Endothelial cell (in vitro differentiated cells): ENCODE measurements at regions not wholly inside any gene's neighbourhood (a gene's known extent, or its start where the extent isn't known, plus 50 kb on each side); places are given as distances from the start of the nearest gene placed in this dataset.

Experiments
- DNase-seq: peaks from one replicate; pipeline ENCODE4 v3.0.0; 2021; ENCODE audit warnings: low spot score
- H3K27ac Mint-ChIP-seq: one replicate; pipeline ENCODE4 v1.8.0; 2021; ENCODE audit warnings: mixed read lengths, inconsistent platforms; ENCODE audit not compliant: unreplicated experiment
- H3K27me3 Mint-ChIP-seq: one replicate; pipeline ENCODE4 v1.8.0; 2021; ENCODE audit warnings: mild to moderate bottlenecking, moderate library complexity, mixed read lengths, inconsistent platforms; ENCODE audit not compliant: unreplicated experiment
- H3K36me3 Mint-ChIP-seq: one replicate; pipeline ENCODE4 v1.8.0; 2021; ENCODE audit warnings: mild to moderate bottlenecking, low read depth, mixed read lengths, inconsistent platforms; ENCODE audit not compliant: unreplicated experiment
- H3K4me1 Mint-ChIP-seq: one replicate; pipeline ENCODE4 v1.8.0; 2021; ENCODE audit warnings: mild to moderate bottlenecking, mixed read lengths, inconsistent platforms; ENCODE audit not compliant: unreplicated experiment
- H3K4me3 Mint-ChIP-seq: one replicate; pipeline ENCODE4 v1.8.0; 2021; ENCODE audit warnings: mild to moderate bottlenecking, mixed read lengths, inconsistent platforms; ENCODE audit not compliant: unreplicated experiment
- H3K9me3 Mint-ChIP-seq: one replicate; pipeline ENCODE4 v1.8.0; 2021; ENCODE audit warnings: mixed read lengths, inconsistent platforms; ENCODE audit not compliant: unreplicated experiment
- CTCF ChIP-seq: fragments of 200-600 bp; sonication (generic); IDR thresholded peaks from one replicate; pipeline ENCODE4 v1.5.0; 2021; ENCODE audit warnings: antibody characterized with exemption; ENCODE audit not compliant: unreplicated experiment

GRCh38 chr9:117926031-117926658, 221.9 kb downstream of the TLR4 start:
- no peak for TF ChIP-seq CTCF
- Mint-ChIP-seq H3K27me3 (peaks cover 3% of the 10 kb centered on the region), H3K4me3 (no peak overlapping the region), H3K9me3 (peaks cover 4% of the 10 kb centered on the region), H3K4me1 (no peaks in the 10 kb centered on the region), H3K36me3 (no peaks in the 10 kb centered on the region), H3K27ac (no peak overlapping the region)
- no peak for DNase-seq

GRCh38 chr9:117927354-117927753, 223.2 kb downstream of the TLR4 start:
- DNase-seq = no peak
- H3K4me1 Mint-ChIP-seq = no peaks in the 10 kb centered on the region
- TF ChIP-seq CTCF = no peak
- no peaks in the 10 kb centered on the region for H3K36me3 Mint-ChIP-seq
- H3K27ac Mint-ChIP-seq = no peak overlapping the region
- H3K27me3 Mint-ChIP-seq = peaks cover 3% of the 10 kb centered on the region
- H3K9me3 Mint-ChIP-seq = peaks cover 4% of the 10 kb centered on the region
- H3K4me3 Mint-ChIP-seq = no peak overlapping the region

- no peak overlapping the region for H3K27ac Mint-ChIP-seq
- DNase-seq = no peak
- H3K4me3 Mint-ChIP-seq = no peak overlapping the region
- H3K9me3 Mint-ChIP-seq = peaks cover 4% of the 10 kb centered on the region
- peaks cover 5% of the 10 kb centered on the region for H3K27me3 Mint-ChIP-seq
- no peaks in the 10 kb centered on the region for H3K36me3 Mint-ChIP-seq
- TF ChIP-seq CTCF = no peak
- H3K4me1 Mint-ChIP-seq = peaks cover 4% of the 10 kb centered on the region
Observed at GRCh38 chr9:117929868-117930267, 225.7 kb downstream of the TLR4 start.

GRCh38 chr9:117932585-117932984, 228.4 kb downstream of the TLR4 start:
- Mint-ChIP-seq H3K4me3 (no peak overlapping the region), H3K27me3 (peaks cover 3% of the 10 kb centered on the region), H3K4me1 (peaks cover 4% of the 10 kb centered on the region), H3K9me3 (peaks cover 4% of the 10 kb centered on the region), H3K36me3 (no peaks in the 10 kb centered on the region), H3K27ac (no peak overlapping the region)
- TF ChIP-seq CTCF = no peak
- no peak for DNase-seq

GRCh38 chr9:117936185-117937130, 232.3 kb downstream of the TLR4 start:
- Mint-ChIP-seq H3K27me3 (peaks cover 2% of the 10 kb centered on the region), H3K4me1 (peaks cover 4% of the 10 kb centered on the region), H3K27ac (no peak overlapping the region), H3K36me3 (no peaks in the 10 kb centered on the region), H3K4me3 (no peak overlapping the region), H3K9me3 (no peaks in the 10 kb centered on the region)
- TF ChIP-seq CTCF = no peak
- DNase-seq = no peak
